ENCODE measurements at regions not wholly inside any gene's neighbourhood (a gene's known extent, or its start where the extent isn't known, plus 50 kb on each side); places are given as distances from the start of the nearest gene placed in this dataset.
"Not testable (repeated sequence)": the region's sequence is repeated elsewhere in the genome, so short reads cannot be mapped to it uniquely, and the experiment has no call there.

DNA sequence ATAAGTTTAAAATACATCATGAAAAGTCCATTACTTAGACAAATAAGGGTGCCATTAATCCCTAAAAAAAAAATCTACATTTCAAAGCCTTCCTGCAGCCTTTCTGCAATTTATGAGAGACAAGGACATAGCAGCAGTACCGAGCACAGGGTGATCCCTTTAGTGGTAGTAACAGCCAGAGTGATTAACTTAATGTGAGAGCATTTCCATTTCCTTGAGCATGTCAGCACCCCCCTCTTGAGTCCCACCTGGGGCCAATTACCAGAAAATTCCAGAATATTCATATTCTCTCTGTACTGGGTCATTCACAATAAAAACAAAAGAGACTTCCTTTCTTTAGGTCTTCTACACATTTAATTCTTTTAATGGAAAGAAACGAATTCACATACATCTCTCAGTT lies 546.9 kb upstream of the CCDC54 start:
- DNase-seq (ENCODE audit: low read depth, low spot score): no peak
- in situ Hi-C loops (cut with HindIII; ENCODE audit: low pct_unique_long_range_greater_than_20kb, low sequenced_read_pairs): no loop called here

DNA sequence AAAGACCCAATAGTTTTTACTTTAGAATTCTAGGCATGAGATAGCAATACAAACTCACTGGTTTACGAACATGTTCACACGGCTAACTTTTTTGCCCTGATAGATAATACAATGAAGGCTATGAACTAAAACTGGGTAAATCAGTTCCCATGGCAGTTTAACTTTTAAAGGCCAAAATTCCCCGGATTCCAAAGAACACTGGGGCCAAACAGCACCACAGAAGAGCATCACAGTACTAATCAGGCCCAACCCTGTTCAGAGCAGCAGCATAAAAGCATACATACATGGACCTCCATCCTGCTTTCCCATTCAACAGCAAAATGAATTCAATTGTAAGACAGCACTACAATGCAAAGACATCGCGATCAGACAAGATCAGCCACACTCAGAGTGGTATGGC lies 540.3 kb upstream of the CCDC54 start:
- DNase-seq (ENCODE audit: low read depth, low spot score): peak; percentile 89
- in situ Hi-C loops (cut with HindIII; ENCODE audit: low pct_unique_long_range_greater_than_20kb, low sequenced_read_pairs): no loop called here

DNA sequence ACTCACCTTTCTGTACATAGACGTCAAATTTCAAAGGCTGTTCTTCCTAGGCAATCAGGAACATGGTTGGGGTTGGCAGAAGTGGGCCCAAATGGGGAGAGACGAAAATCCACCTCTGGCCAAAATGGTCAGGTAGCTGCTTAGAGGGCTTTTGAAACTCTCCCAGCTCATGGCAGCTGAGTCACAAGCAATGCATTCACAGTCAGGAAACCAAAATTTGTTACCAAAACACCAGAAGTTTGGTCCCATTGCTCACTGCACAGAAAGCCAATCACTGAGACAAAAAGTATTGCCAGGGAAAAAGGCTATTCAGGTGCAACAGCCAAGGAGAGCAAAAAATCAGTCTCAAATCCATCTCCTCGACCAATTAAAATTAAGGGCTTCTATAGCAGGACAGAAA lies 539.6 kb upstream of the CCDC54 start:
- DNase-seq (ENCODE audit: low read depth, low spot score): no peak
- in situ Hi-C loops (cut with HindIII; ENCODE audit: low pct_unique_long_range_greater_than_20kb, low sequenced_read_pairs): no loop called here

DNA sequence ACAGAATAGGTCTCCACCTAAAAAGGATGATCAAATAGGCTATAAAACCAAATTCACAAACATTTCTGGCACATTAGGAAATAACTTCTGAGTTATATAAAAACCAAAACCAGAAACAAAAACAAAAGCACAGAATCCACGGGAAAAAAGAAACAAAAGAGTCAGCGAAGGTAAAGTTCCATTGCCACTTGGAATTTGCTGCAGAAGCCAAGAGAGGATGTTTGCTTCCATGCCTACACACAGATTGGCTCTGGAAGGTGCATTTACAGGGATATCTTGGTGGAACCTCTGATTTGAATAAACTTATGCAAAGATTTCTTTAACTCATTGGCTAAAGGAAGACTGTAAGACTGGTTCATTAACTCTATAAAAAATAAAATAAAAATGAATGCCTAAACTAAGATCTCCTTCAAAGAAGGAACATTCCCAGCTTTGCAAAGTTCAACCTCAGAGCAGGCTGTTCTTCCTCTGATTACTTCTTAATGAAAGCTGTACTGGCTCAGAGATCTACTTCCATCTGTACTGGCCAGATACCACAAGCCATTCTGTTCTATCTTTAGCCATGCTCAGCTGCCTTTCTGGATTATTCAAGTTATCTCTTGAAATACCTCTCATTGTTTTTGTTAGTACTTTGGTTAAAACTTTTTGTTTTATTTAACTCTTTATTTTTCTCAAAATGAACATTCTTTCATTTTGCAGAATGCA lies 537.5 kb upstream of the CCDC54 start:
- no peak for DNase-seq (ENCODE audit: low read depth, low spot score)
- in situ Hi-C loops (cut with HindIII; ENCODE audit: low pct_unique_long_range_greater_than_20kb, low sequenced_read_pairs): no loop called here

DNA sequence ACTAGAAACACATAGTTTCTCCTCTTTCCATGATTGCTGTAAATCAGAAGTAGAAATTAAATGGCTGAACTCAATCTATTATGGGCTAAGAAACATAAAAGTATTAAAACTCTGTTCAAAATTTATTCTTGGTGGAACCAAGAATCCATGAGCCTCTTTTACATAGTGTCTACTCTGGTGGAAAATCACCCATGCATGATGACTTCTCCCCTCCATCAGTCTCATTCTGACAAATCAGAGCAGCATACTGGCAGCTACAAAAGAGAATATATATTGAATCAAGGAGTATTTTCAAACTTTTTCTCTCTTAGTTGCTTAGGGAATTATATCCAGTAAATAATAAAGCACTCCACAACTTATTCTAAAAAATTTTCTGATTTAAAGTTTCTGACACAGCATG lies 536.9 kb upstream of the CCDC54 start:
- DNase-seq (ENCODE audit: low read depth, low spot score): no peak
- in situ Hi-C loops (cut with HindIII; ENCODE audit: low pct_unique_long_range_greater_than_20kb, low sequenced_read_pairs): no loop called here

DNA sequence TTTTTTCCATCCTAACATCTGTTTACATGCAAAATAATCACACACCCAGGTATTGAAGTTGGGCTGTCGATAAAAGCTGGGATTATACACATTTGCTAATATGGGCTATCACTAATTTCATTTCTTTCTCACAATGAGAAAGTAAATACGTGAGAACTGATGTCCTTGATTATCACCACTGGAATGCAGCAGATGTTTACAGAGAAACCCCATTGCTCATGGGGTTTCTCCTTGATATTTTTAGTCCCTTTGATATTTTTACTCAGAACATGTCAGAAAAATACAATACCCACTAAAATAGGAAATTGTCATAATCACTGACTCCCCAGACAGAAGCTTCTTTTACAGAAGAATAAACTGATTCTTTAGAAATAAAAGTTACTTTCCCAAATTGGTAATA lies 535.1 kb upstream of the CCDC54 start:
- in situ Hi-C loops (cut with HindIII; ENCODE audit: low pct_unique_long_range_greater_than_20kb, low sequenced_read_pairs): no loop called here
- DNase-seq (ENCODE audit: low read depth, low spot score): no peak

DNA sequence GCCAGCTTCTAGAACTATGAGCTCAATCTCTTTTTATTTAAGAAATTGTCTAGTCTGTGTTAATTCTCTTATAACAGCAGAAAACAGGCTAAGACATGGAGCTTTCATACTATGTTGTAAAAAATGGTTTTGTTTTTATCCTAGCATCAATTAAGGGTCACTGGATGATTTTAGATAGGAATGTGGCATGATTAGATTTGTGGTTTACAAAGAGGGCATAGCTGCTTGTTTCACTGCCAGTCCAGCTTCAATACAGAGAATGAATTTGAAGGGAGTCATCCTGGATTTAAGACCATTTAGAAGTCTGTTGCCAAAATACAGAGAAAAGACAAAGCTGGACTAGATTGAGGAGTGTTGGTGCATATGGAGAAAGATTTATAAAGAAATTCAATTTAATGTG lies 532.6 kb upstream of the CCDC54 start:
- no peak for DNase-seq (ENCODE audit: low read depth, low spot score)
- in situ Hi-C loops (cut with HindIII; ENCODE audit: low pct_unique_long_range_greater_than_20kb, low sequenced_read_pairs): no loop called here

DNA sequence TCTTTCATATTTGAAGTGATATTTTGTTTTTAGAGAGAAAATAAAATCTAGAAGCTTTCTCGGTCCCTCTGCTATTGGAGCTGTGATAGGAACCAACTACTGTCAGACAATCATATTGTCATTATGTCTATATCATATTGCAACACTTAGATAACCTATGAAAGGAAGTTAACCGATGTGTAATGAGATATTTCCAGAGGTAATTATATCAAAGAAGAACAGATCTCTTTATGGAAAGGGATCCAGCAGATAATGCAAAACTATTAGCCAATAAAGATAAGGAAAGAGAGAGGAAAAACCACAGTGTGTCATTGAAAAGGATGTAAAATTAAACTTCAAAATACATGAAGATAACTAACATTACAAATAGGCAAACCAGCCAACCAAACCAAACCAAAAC lies 529.1 kb upstream of the CCDC54 start:
- DNase-seq (ENCODE audit: low read depth, low spot score): no peak
- in situ Hi-C loops (cut with HindIII; ENCODE audit: low pct_unique_long_range_greater_than_20kb, low sequenced_read_pairs): no loop called here

DNA sequence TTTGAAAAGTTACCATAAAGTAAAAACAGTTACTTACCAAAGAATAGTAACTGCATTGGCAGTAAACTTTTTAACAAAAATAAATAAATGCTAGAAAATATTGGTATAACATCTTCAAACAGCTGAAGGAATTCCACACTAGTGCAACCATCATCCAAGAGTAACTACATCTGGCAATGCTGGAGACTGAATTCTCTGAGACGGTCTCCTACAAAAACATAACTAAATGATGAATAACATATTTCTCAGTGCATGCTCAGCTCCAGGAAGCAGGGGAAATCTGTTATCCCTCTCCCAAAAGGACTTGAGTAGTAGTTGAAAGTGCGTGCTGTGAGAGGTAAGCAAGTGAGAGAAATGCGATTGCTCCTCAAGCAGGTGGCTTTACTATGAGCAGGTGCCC lies 526.8 kb upstream of the CCDC54 start:
- in situ Hi-C loops (cut with HindIII; ENCODE audit: low pct_unique_long_range_greater_than_20kb, low sequenced_read_pairs): no loop called here
- DNase-seq (ENCODE audit: low read depth, low spot score): no peak

DNA sequence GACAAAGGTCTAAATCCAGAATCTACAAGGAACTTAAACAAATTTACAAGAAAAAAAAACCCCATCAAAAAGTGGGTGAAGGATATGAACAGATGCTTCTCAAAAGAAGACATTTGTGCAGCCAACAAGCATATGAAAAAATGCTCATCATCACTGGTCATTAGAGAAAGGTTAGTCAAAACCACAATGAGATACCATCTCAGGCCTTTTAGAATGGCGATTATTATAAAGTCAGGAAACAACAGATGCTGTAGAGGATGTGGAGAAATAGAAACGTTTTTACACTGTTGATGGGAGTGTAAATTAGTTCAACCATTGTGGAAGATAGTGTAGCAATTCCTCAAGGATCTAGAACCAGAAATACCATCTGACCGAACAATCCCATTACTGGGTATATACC lies 518.9 kb upstream of the CCDC54 start:
- in situ Hi-C loops (cut with HindIII; ENCODE audit: low pct_unique_long_range_greater_than_20kb, low sequenced_read_pairs); DNase-seq (ENCODE audit: low read depth, low spot score): not testable (repeated sequence)

DNA sequence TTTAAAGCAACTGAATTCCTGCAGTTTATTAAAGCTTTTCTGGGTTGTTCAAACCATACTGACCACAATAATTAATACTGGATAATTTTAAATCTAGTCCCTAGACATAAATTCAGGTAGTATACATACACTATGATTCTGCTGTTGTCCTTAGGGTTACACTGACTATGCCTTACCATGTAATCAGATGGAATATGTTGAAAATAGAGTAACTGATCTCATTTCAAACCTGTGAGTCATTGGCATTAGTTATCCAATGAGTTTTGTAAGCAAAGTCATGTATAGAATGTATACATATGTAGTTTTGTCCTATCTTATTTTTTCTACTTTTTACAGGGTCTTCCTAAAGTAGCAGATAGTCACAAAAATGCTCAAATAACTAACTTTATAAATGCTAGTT lies 517.1 kb upstream of the CCDC54 start:
- in situ Hi-C loops (cut with HindIII; ENCODE audit: low pct_unique_long_range_greater_than_20kb, low sequenced_read_pairs): no loop called here
- DNase-seq (ENCODE audit: low read depth, low spot score): no peak

DNA sequence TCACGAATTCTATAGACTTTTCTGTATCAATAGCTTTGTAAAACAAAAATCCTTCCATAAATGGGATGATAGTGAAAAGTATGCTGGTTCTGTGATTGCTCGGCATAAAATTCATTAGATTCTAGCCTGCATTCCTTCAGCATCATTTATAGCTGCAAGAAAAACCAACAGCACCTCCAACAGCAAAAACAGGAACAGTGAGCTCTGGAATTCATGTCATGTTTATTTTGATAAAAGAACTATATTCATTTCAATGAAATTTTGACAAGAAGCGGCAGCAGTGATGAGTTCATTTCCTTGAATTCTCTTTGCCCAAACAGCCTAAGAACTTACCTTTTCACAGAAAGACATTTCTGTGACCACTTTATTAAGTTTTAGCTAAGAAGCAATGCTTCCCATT lies 515.2 kb upstream of the CCDC54 start:
- in situ Hi-C loops (cut with HindIII; ENCODE audit: low pct_unique_long_range_greater_than_20kb, low sequenced_read_pairs): no loop called here
- peak; percentile 45 for DNase-seq (ENCODE audit: low read depth, low spot score)

DNA sequence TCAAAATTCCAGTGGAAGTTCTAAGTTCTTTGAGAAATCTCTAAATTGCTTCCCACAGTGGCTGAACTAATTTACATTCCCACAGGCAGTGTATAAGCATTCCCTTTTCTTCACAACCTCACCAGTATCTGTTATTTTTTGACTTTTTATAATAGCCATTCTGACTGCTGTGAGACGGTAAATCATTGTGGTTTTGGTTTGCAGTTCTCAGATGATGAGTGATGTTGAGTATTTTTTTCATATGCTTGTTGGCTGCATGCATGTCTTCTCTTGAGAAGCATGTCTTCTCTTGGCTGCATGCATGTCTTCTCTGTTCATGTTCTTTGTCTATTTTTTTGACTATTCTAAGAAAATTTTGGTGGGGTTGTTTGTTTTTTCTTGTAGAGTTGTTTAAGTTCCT lies 499.6 kb upstream of the CCDC54 start:
- no peak for DNase-seq (ENCODE audit: low read depth, low spot score)
- in situ Hi-C loops (cut with HindIII; ENCODE audit: low pct_unique_long_range_greater_than_20kb, low sequenced_read_pairs): no loop called here

DNA sequence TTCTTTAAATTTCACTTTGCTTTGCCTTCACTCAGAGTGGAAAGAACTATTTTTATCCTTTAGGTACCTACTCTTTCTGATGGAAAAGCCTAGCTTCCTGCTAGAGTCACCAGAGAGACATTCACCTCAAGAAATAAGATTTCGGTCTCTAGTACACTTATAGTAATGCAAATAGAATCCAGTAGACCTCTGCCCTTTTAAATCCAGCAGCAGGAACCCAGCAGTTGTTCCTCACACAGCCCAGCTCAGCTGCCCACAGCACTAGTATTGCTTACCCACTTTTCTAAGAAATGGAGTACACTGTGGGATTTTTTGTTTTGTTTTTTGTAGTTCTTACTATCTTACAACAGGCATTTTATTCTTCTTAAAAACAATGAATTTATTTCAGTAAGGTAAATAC lies 497.0 kb upstream of the CCDC54 start:
- in situ Hi-C loops (cut with HindIII; ENCODE audit: low pct_unique_long_range_greater_than_20kb, low sequenced_read_pairs): no loop called here
- no peak for DNase-seq (ENCODE audit: low read depth, low spot score)

DNA sequence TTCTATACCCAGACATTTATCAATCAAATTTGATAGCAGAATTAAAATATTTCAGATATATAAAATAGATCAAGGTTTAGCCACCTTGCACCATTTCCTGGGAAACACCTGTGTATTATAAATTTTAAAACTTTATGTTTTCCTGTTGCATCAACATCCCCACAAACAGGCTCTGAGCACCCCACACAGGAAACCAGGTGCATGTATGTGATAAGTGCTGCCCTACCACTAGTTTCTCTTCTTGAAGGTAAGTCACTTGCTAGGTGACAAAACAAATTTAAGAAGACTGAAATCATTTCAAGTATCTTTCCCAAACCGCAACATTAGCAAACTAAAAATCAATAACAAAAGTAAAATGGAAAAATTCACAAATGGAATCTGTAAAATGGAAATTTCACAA lies 496.1 kb upstream of the CCDC54 start:
- no peak for DNase-seq (ENCODE audit: low read depth, low spot score)
- in situ Hi-C loops (cut with HindIII; ENCODE audit: low pct_unique_long_range_greater_than_20kb, low sequenced_read_pairs): no loop called here

DNA sequence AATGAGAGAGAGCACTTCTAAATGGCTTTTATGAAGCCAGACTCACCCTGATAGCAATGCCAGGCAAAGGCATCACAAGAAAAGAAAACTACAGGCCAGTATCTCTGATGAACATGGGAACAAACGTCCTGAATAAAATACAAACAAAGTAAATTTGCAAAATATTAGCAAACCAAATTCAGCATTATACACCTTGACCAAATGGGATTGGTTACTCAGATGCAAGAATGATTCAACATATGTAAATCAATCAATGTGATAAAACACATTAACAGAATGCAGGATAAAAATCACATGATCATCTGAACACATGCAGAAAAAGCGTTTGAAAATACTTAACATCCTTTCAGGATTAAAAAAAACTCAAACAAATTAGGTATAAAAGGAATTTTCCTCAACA lies 494.9 kb upstream of the CCDC54 start:
- in situ Hi-C loops (cut with HindIII; ENCODE audit: low pct_unique_long_range_greater_than_20kb, low sequenced_read_pairs): no loop called here
- DNase-seq (ENCODE audit: low read depth, low spot score): no peak

DNA sequence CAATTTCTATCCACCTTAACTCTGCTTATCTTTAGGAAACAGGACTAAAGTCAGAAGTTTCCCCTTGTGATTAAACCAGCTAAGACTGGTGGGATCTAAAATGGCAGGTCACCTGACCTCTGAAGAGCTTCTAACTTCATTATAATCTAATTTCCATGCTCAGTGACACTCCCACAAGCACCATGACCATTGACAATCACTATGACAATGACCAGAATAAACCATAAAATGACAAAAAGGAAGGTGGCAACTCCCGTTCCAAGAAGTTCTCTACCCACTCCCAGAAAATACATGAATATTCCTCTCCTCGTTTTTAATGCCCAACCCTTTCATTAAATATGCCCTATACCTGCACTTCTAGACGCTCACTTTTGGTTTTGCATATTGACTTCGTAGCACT lies 471.2 kb upstream of the CCDC54 start:
- no peak for DNase-seq (ENCODE audit: low read depth, low spot score)
- in situ Hi-C loops (cut with HindIII; ENCODE audit: low pct_unique_long_range_greater_than_20kb, low sequenced_read_pairs): no loop called here

DNA sequence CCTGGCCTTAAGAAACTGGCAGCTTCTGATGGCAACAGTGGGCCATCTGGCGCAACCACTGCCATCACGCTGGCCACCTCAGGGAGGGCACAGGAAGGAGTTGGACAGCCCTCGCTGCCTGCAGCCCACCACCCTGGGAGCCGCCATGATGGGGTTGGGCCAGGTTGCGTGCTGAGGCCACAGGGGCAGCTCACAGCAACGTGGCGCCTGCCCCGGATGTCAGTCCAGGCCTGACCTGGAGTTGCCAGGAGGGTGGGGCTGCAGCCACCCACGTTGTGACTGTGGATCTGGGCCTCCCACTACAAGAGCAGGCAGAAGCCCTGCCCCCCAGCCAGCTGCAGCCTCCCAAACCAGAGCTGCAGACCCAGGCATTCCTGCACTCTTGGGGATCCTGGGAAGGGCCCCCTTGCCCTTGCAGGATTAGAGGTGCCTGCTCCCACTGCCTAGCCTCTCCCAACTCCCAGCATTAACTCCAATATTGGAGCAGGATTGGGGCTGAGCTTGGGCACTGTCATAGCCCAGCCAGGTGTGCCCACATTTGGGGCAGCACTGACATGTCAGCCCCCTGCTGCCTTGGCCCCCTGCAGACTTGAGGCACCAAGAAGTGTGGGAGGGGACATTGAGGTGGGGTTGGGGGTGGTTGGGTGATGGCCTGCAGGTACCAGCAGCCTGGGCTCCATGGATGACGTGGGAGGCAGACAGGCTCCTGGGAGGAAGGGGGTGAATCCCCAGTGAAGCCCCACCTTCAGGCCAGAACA lies 468.9 kb upstream of the CCDC54 start:
- in situ Hi-C loops (cut with HindIII; ENCODE audit: low pct_unique_long_range_greater_than_20kb, low sequenced_read_pairs): no loop called here
- DNase-seq (ENCODE audit: low read depth, low spot score): no peak

DNA sequence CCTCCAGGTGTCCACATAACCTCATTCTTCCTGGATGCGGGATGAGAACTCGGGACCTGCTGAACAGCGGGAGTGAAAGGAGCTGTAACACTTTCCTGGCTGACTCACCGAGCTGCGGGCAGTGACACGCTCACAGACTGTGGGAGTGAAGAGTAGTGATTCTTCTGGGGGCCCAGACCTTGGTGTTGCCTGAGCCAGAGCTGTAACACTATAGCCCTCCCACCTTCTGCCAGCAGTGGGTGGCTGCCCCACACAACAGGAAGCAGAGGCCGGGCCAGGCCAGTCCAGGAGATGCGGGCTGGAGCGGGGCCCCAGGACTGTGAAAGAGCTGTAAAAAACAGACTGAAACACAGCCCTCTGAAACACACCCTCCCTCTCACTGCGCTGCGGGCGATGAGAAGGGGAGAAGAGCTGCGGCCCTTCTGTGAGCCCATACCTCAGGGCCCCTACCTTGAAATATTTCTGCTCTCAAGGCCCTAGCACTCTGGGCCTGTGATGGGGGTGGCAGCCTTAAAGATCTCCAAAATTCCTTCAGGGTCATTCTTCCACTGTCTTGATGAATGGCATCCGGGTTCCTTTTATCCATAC lies 464.0 kb upstream of the CCDC54 start:
- no peak for DNase-seq (ENCODE audit: low read depth, low spot score)

More for the DNA sequence above, 464.0 kb upstream of the CCDC54 start:
- in situ Hi-C loops (cut with HindIII; ENCODE audit: low pct_unique_long_range_greater_than_20kb, low sequenced_read_pairs): no loop called here

All from SK-MEL-5 (cell line).